ENCODE measurements at regions not wholly inside any gene's neighbourhood (a gene's known extent, or its start where the extent isn't known, plus 50 kb on each side); places are given as distances from the start of the nearest gene placed in this dataset.
"Not testable (repeated sequence)": the region's sequence is repeated elsewhere in the genome, so short reads cannot be mapped to it uniquely, and the experiment has no call there.

GRCh38 chr2:35568574-35568973 lies 787.0 kb upstream of the CRIM1 start:
- TF ChIP-seq EZH2phosphoT487, CTCF (IDR thresholded peaks at IDR 0.05): not testable (repeated sequence)

All from neural progenitor cell (in vitro differentiated cells).